H1 (cell line): ENCODE measurements at regions not wholly inside any gene's neighbourhood (a gene's known extent, or its start where the extent isn't known, plus 50 kb on each side); places are given as distances from the start of the nearest gene placed in this dataset.

Source experiments
- CTCF ChIA-PET: fragments of 300-600 bp; sonication (Branson Sonifier 250); formaldehyde crosslinking; loops from one replicate; lab custom pipeline; 2021; ENCODE audit not compliant: partially characterized antibody; lab: Charles Lee
- POLR2A ChIA-PET: fragments of 300-600 bp; sonication (Branson Sonifier 250); formaldehyde crosslinking; loops from one replicate; lab custom pipeline; 2021; ENCODE audit warnings: inconsistent platforms; ENCODE audit not compliant: partially characterized antibody; lab: Charles Lee
- DNase-seq, 2 experiments: peaks; one replicate each; pipeline versions ENCODE4 v3.0.0 to v3.0.0-alpha.2; 2010 to 2022; ENCODE audit warnings: low spot score in 2 of 2, low read depth in 1 of 2, mixed read lengths in 1 of 2
- FAIRE-seq: peaks from 2 replicates; lab custom pipeline; 2011; peaks lifted over from hg19 to GRCh38; lab: Jason Lieb, UNC
- H2AFZ ChIP-seq: 2 replicates; pipeline ENCODE4 v1.8.1; 2012; ENCODE audit warnings: low read length, inconsistent platforms
- H2AK5ac ChIP-seq: 2 replicates; pipeline ENCODE4 v1.6.1; 2013; ENCODE audit warnings: low read depth, low read length
- H2BK120ac ChIP-seq: replicated peaks from 2 replicates; pipeline ENCODE3; 2013; ENCODE audit warnings: low read depth, low read length, inconsistent platforms
- H2BK12ac ChIP-seq: 2 replicates; pipeline ENCODE4 v1.6.1; 2013; ENCODE audit warnings: low read depth, low read length
- H2BK15ac ChIP-seq: 2 replicates; pipeline ENCODE4 v1.6.1; 2013; ENCODE audit warnings: low read length
- H2BK20ac ChIP-seq: 2 replicates; pipeline ENCODE4 v1.6.1; 2013; ENCODE audit warnings: low read length
- H2BK5ac ChIP-seq: 2 replicates; pipeline ENCODE4 v1.6.1; 2013; ENCODE audit warnings: low read depth, low read length
- H3K14ac ChIP-seq: 2 replicates; pipeline ENCODE4 v1.6.1; 2013; ENCODE audit warnings: inconsistent platforms; ENCODE audit not compliant: insufficient read length
- H3K18ac ChIP-seq: 2 replicates; pipeline ENCODE4 v1.6.1; 2013; ENCODE audit warnings: low read length; ENCODE audit errors: extremely low read depth
- H3K23ac ChIP-seq: 2 replicates; pipeline ENCODE4 v1.6.1; 2013; ENCODE audit warnings: inconsistent platforms; ENCODE audit not compliant: insufficient read length
- H3K23me2 ChIP-seq: 2 replicates; pipeline ENCODE4 v1.6.1; 2013; ENCODE audit warnings: low read depth, low read length
- H3K27ac ChIP-seq: 2 replicates; pipeline ENCODE4 v1.6.1; 2011; ENCODE audit warnings: low read depth, low read length, inconsistent platforms
- H3K27me3 ChIP-seq, 4 experiments: replicated peaks in 1 of 4; 1 replicate in 1 of 4; 2 replicates in 3 of 4; pipeline versions ENCODE4 v1.6.1 to v1.8.1; 2011 to 2013; ENCODE audit warnings: low read length in 3 of 4, mild to moderate bottlenecking in 3 of 4, inconsistent platforms in 2 of 4, mixed read lengths in 2 of 4, moderate library complexity in 1 of 4; ENCODE audit not compliant: control insufficient read depth in 3 of 4, insufficient read depth in 3 of 4; ENCODE audit errors: extremely low read depth in 1 of 4
- H3K36me3 ChIP-seq, 4 experiments: 2 replicates each; pipeline versions ENCODE4 v1.6.1 to v1.8.1; 2011 to 2013; ENCODE audit warnings: mild to moderate bottlenecking in 4 of 4, low read length in 3 of 4, moderate library complexity in 2 of 4, control low read depth in 1 of 4, inconsistent platforms in 1 of 4; ENCODE audit not compliant: insufficient read depth in 4 of 4, control insufficient read depth in 2 of 4
- H3K4ac ChIP-seq: replicated peaks from 2 replicates; pipeline ENCODE3; 2013; ENCODE audit warnings: low read length, low read depth, mixed read lengths, inconsistent platforms; ENCODE audit not compliant: insufficient read length
- H3K4me1 ChIP-seq, 4 experiments: replicated peaks in 1 of 4; 1 replicate in 1 of 4; 2 replicates in 3 of 4; pipeline versions ENCODE4 v1.6.1 to v1.8.1; 2011 to 2013; ENCODE audit warnings: low read length in 3 of 4, inconsistent platforms in 2 of 4, mixed read lengths in 1 of 4; ENCODE audit not compliant: insufficient read depth in 4 of 4, control insufficient read depth in 3 of 4
- H3K4me2 ChIP-seq, 2 experiments: 2 replicates each; pipeline versions ENCODE4 v1.6.1 to v1.8.1; 2011 to 2013; ENCODE audit warnings: low read depth in 2 of 2, low read length in 2 of 2, control low read depth in 1 of 2, inconsistent platforms in 1 of 2, mild to moderate bottlenecking in 1 of 2; ENCODE audit not compliant: insufficient read depth in 1 of 2
- H3K4me3 ChIP-seq, 4 experiments: fragments of 200-600, 300-600 bp in 1 of 4; sonication (generic), shearing (Covaris generic), sonication (Bioruptor Twin) in 1 of 4; 2 replicates each; pipeline versions ENCODE4 v1.5.1 to v1.8.1; 2011 to 2016; ENCODE audit warnings: low read length in 4 of 4, low read depth in 3 of 4, control low read depth in 2 of 4, inconsistent platforms in 2 of 4, mild to moderate bottlenecking in 2 of 4, mixed read lengths in 1 of 4, moderate library complexity in 1 of 4; ENCODE audit not compliant: insufficient read depth in 2 of 4; ENCODE audit errors: extremely low read depth in 1 of 4
- H3K56ac ChIP-seq: replicated peaks from 2 replicates; pipeline ENCODE3; 2013; ENCODE audit warnings: low read depth, mild to moderate bottlenecking, mixed read lengths, low read length, inconsistent platforms; ENCODE audit not compliant: insufficient read length
- H3K79me1 ChIP-seq: 2 replicates; pipeline ENCODE4 v1.6.1; 2013; ENCODE audit warnings: low read depth, low read length, control low read depth
- H3K79me2 ChIP-seq, 2 experiments: 2 replicates each; pipeline versions ENCODE4 v1.6.1 to v1.8.1; 2012 to 2013; ENCODE audit warnings: low read length in 2 of 2, mild to moderate bottlenecking in 2 of 2, inconsistent platforms in 1 of 2; ENCODE audit not compliant: insufficient read depth in 2 of 2, control insufficient read depth in 1 of 2
- H3K9ac ChIP-seq, 4 experiments: replicated peaks in 1 of 4; 1 replicate in 1 of 4; 2 replicates in 3 of 4; pipeline versions ENCODE4 v1.6.1 to v1.8.1; 2011 to 2013; ENCODE audit warnings: low read depth in 3 of 4, low read length in 3 of 4, control low read depth in 2 of 4, mild to moderate bottlenecking in 2 of 4, moderate library complexity in 2 of 4, inconsistent platforms in 1 of 4; ENCODE audit errors: extremely low read depth in 1 of 4
- H3K9me3 ChIP-seq, 2 experiments: 2 replicates each; pipeline versions ENCODE4 v1.6.1 to v1.8.1; 2012 to 2013; ENCODE audit warnings: mild to moderate bottlenecking in 2 of 2, moderate library complexity in 2 of 2, control low read depth in 1 of 2, inconsistent platforms in 1 of 2, low read depth in 1 of 2, low read length in 1 of 2, mixed read lengths in 1 of 2; ENCODE audit not compliant: insufficient read depth in 2 of 2
- H4K20me1 ChIP-seq, 2 experiments: replicated peaks in 1 of 2; 2 replicates each; pipeline versions ENCODE3 to v1.8.1; 2011 to 2013; ENCODE audit warnings: inconsistent platforms in 2 of 2, low read length in 2 of 2, mild to moderate bottlenecking in 1 of 2; ENCODE audit not compliant: insufficient read depth in 2 of 2, control insufficient read depth in 1 of 2
- H4K5ac ChIP-seq: 2 replicates; pipeline ENCODE4 v1.6.1; 2013; ENCODE audit warnings: low read length, low read depth, mixed read lengths, inconsistent platforms; ENCODE audit not compliant: insufficient read length
- H4K8ac ChIP-seq: 2 replicates; pipeline ENCODE4 v1.8.0; 2013; ENCODE audit warnings: mild to moderate bottlenecking, moderate library complexity, low read length, inconsistent platforms; ENCODE audit not compliant: insufficient read depth; ENCODE audit errors: extremely low read depth
- H4K91ac ChIP-seq: replicated peaks from 2 replicates; pipeline ENCODE3; 2013; ENCODE audit warnings: low read length, mixed read lengths, inconsistent platforms; ENCODE audit not compliant: insufficient read length
- BACH1 ChIP-seq: IDR thresholded peaks from 2 replicates; pipeline ENCODE4 v1.6.1; 2012; ENCODE audit warnings: low read length, improper control_type of control experiment
- BRCA1 ChIP-seq: IDR thresholded peaks from 2 replicates; pipeline ENCODE4 v1.6.1; 2012; ENCODE audit warnings: low read depth, low read length, improper control_type of control experiment
- FOSL1 ChIP-seq: IDR thresholded peaks from 2 replicates; pipeline ENCODE4 v1.6.1; 2011; ENCODE audit warnings: mild to moderate bottlenecking, low read depth, low read length, moderate library complexity; ENCODE audit not compliant: insufficient read depth
- KDM4A ChIP-seq: IDR thresholded peaks from one replicate; pipeline ENCODE4 v1.7.1; 2012; ENCODE audit warnings: low read depth, mild to moderate bottlenecking, moderate library complexity, low read length, inconsistent platforms; ENCODE audit not compliant: severe bottlenecking
- NANOG ChIP-seq: IDR thresholded peaks from 2 replicates; pipeline ENCODE4 v1.6.1; 2011; ENCODE audit warnings: low read length, low read depth, mild to moderate bottlenecking, inconsistent platforms; ENCODE audit not compliant: insufficient read depth, poor library complexity, severe bottlenecking
- SAP30 ChIP-seq: fragments of 300-600 bp; sonication (generic); IDR thresholded peaks from 2 replicates; pipeline ENCODE4 v1.7.1; 2012; ENCODE audit warnings: low read length, moderate library complexity, mild to moderate bottlenecking, inconsistent platforms; ENCODE audit not compliant: insufficient read depth, insufficient replicate concordance
- SRF ChIP-seq: IDR thresholded peaks from 2 replicates; pipeline ENCODE4 v1.6.1; 2011; ENCODE audit warnings: mild to moderate bottlenecking, low read depth, low read length, moderate library complexity
- TBP ChIP-seq: IDR thresholded peaks from 2 replicates; pipeline ENCODE4 v1.6.1; 2011; ENCODE audit warnings: low read depth, low read length, improper control_type of control experiment
- USF2 ChIP-seq: IDR thresholded peaks from 2 replicates; pipeline ENCODE4 v1.6.1; 2011; ENCODE audit warnings: low read length, improper control_type of control experiment

GRCh38 chr9:10721301-10721700 is 108.5 kb upstream of the PTPRD start:
- H2BK5ac ChIP-seq: no peak overlapping the region
- no peak overlapping the region for H3K56ac ChIP-seq
- H3K27me3 ChIP-seq: no peaks in the 10 kb centered on the region
- no peaks in the 10 kb centered on the region for H3K79me2 ChIP-seq
- H3K9me3 ChIP-seq: no peaks in the 10 kb centered on the region
- no peaks in the 10 kb centered on the region; the same call in 1 of the 2 replicates for H3K23me2 ChIP-seq
- H2BK120ac ChIP-seq: no peak overlapping the region
- H3K4me3 ChIP-seq: no peak overlapping the region
- ChIA-PET POLR2A (no interaction called here), CTCF (interaction anchor here (0.5 kb wide), 1 partner anchor 465 kb away, joined by 3 read pairs; no protein-coding TSS in a partner anchor)
- no peaks in the 10 kb centered on the region for H3K36me3 ChIP-seq
- H2AFZ ChIP-seq: no peak overlapping the region
- no peak overlapping the region for H3K4ac ChIP-seq
- no peaks in the 10 kb centered on the region for H3K79me1 ChIP-seq
- no peaks in the 10 kb centered on the region for H3K4me1 ChIP-seq
- no peak overlapping the region for H3K4me2 ChIP-seq
- H4K5ac ChIP-seq: no peak overlapping the region
- H3K23ac ChIP-seq: no peak overlapping the region
- H3K18ac ChIP-seq: no peak overlapping the region
- FAIRE-seq (no peak), DNase-seq (no peak)
- H3K27ac ChIP-seq: no peak overlapping the region
- H4K20me1 ChIP-seq: no peaks in the 10 kb centered on the region
- no peak overlapping the region for H4K91ac ChIP-seq
- no peak overlapping the region for H3K14ac ChIP-seq
- H3K9ac ChIP-seq: no peak overlapping the region
- H2AK5ac ChIP-seq: no peak overlapping the region
- H2BK15ac ChIP-seq: no peak overlapping the region
- H2BK20ac ChIP-seq: no peak overlapping the region
- no peak overlapping the region for H2BK12ac ChIP-seq
- no peak overlapping the region for H4K8ac ChIP-seq
- TF ChIP-seq TBP: no peak
- TF ChIP-seq NANOG: no peak
- no peak for TF ChIP-seq FOSL1
- TF ChIP-seq SAP30: no peak
- no peak for TF ChIP-seq USF2
- no peak for TF ChIP-seq BRCA1
- TF ChIP-seq SRF: no peak
- TF ChIP-seq KDM4A: no peak
- no peak for TF ChIP-seq BACH1
